HFF-Myc (cell line): ENCODE measurements at regions not wholly inside any gene's neighbourhood (a gene's known extent, or its start where the extent isn't known, plus 50 kb on each side); places are given as distances from the start of the nearest gene placed in this dataset.

Source experiments
- DNase-seq: peaks from one replicate; pipeline ENCODE4 v3.0.0-alpha.2; 2011; ENCODE audit warnings: low read depth; ENCODE audit errors: extremely low read depth
- H3K4me3 ChIP-seq: replicated peaks from 2 replicates; pipeline ENCODE4 v1.5.1; 2011; ENCODE audit warnings: low read depth, mild to moderate bottlenecking, control low read depth, low read length
- CTCF ChIP-seq: IDR thresholded peaks from 2 replicates; pipeline ENCODE4 v1.5.1; 2012; ENCODE audit warnings: mild to moderate bottlenecking, low read depth, low read length, control low read depth; ENCODE audit errors: missing control alignments

- no peak overlapping the region for H3K4me3 ChIP-seq
- DNase-seq: no peak
- TF ChIP-seq CTCF: no peak
These were observed 215.1 kb downstream of the TBXT start for GRCh38 chr6:165952514-165952913.

DNA sequence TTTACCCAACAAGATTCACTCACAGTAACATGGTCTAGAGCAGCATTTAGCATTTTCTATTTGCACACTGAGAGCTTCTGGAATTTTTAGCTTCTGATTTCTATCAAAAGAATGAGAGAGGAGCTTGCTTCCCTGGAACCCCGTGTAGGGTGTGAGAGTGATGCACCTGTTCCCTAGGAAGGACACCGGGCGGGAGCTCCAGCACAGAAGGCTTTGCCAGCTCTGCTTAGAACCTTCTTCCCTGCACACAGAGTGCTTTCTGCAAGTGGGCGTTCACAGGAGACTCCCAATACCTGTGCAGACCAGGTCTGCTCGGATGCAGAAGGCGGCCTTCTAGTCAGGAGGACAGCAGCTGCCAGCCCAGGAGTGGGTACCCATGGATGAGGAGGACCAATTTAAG, 217.3 kb downstream of the TBXT start:
- no peak for TF ChIP-seq CTCF

DNA sequence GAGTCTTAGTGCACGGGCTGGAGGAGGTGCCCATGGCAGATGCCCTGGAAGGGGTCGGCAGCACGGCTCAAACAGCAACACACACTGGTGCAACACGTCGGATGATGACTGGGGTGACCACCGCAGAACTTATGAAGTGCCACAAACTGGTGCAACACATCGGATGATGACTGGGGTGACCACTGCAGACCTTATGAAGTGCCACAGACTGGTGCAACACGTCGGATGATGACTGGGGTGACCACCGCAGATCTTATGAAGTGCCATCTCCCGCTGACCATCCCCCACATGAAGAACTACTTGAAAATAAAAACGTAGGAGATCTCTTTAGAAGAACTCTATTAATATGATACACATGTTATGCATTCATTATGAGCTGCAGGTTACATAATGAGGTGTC, 218.3 kb downstream of the TBXT start:
- no peak for DNase-seq
- no peak overlapping the region for H3K4me3 ChIP-seq
- no peak for TF ChIP-seq CTCF

More for the DNA sequence above, 217.3 kb downstream of the TBXT start:
- DNase-seq: no peak
- no peak overlapping the region for H3K4me3 ChIP-seq

GRCh38 chr6:165944002-165944466, 223.6 kb downstream of the TBXT start:
- DNase-seq: no peak
- H3K4me3 ChIP-seq: no peak overlapping the region
- no peak for TF ChIP-seq CTCF

DNA sequence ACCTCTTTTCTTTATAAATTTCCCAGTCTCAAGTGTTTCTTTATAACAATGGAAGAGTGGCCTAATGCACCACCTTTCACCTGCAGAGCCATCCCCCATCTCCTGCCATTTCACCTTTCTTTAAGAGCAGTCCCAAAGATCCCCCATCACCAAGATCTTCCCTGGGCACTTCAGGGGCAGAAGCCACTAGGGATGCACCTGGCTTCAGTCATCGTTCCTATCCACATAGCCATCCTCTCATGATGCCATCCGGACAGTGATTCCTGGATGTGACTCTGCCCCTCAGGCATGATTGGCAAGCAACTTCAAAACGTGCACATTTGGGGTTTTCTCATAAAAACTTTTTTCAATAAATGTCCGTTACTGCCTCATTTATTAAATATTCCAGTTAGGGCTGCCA, 225.9 kb downstream of the TBXT start:
- no peak for DNase-seq
- no peak for TF ChIP-seq CTCF
- no peak overlapping the region for H3K4me3 ChIP-seq

GRCh38 chr6:165941249-165941775, 226.3 kb downstream of the TBXT start:
- DNase-seq: no peak
- H3K4me3 ChIP-seq: no peak overlapping the region
- TF ChIP-seq CTCF: no peak

DNA sequence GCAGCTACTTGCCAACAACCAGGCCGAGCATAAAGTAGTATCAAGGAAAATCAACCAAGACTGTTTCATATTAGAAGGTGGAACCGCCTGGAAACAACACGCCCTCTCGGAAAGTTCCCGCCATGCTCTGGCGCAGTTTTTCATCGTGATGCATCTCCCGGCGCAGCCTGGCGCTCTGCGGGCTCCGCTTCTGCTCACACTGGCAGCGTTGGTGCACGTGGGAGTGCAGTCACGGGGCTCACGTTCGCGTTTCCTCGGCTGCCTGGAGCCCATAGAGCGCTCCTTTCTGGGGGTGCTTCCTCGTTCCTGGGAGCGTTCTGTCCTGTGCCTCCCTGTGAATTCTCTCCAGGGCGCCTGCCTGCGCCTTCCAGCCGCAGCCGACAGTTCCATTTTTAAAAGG, 227.3 kb downstream of the TBXT start:
- DNase-seq: no peak
- no peak for TF ChIP-seq CTCF
- no peak overlapping the region for H3K4me3 ChIP-seq
